Loucy (cell line): ENCODE measurements at regions not wholly inside any gene's neighbourhood (a gene's known extent, or its start where the extent isn't known, plus 50 kb on each side); places are given as distances from the start of the nearest gene placed in this dataset.

Experiments
- H2AFZ ChIP-seq: fragments of 200-600 bp; sonication (generic); 2 replicates; pipeline ENCODE4 v1.6.0; 2016; ENCODE audit warnings: antibody characterized with exemption, mild to moderate bottlenecking, low read length, moderate library complexity
- H3F3A ChIP-seq: fragments of 200-600 bp; 2 replicates; pipeline ENCODE4 v1.6.0; 2016; ENCODE audit warnings: antibody characterized with exemption, low read depth, mild to moderate bottlenecking
- H3K27me3 ChIP-seq: fragments of 200-600 bp; sonication (generic); 2 replicates; pipeline ENCODE4 v1.6.1; 2014; ENCODE audit warnings: low read length, mild to moderate bottlenecking; ENCODE audit not compliant: insufficient read depth, poor library complexity, severe bottlenecking
- H3K36me3 ChIP-seq: fragments of 200-600 bp; sonication (generic); 2 replicates; pipeline ENCODE4 v1.6.1; 2016; ENCODE audit warnings: low read length; ENCODE audit not compliant: insufficient read depth
- H3K4me1 ChIP-seq: fragments of 200-600 bp; sonication (generic); 2 replicates; pipeline ENCODE4 v1.5.1; 2014; ENCODE audit warnings: low read length, mild to moderate bottlenecking; ENCODE audit not compliant: insufficient read depth, poor library complexity, severe bottlenecking
- H3K4me2 ChIP-seq: fragments of 200-600 bp; sonication (generic); 2 replicates; pipeline ENCODE4 v1.6.0; 2014; ENCODE audit warnings: antibody characterized with exemption, low read length, low read depth, mild to moderate bottlenecking; ENCODE audit not compliant: poor library complexity, severe bottlenecking
- H3K4me3 ChIP-seq: fragments of 200-600 bp; sonication (generic); 2 replicates; pipeline ENCODE4 v1.5.1; 2014; ENCODE audit warnings: low read length, mild to moderate bottlenecking, mixed read lengths; ENCODE audit not compliant: poor library complexity, severe bottlenecking
- H3K79me2 ChIP-seq: fragments of 200-600 bp; sonication (generic); 2 replicates; pipeline ENCODE4 v1.6.1; 2014; ENCODE audit warnings: low read length; ENCODE audit not compliant: insufficient read depth
- H3K9ac ChIP-seq: fragments of 200-600 bp; sonication (generic); 2 replicates; pipeline ENCODE4 v1.6.0; 2014; ENCODE audit warnings: mild to moderate bottlenecking, low read depth, low read length, moderate library complexity; ENCODE audit not compliant: poor library complexity, severe bottlenecking
- H3K9me2 ChIP-seq: fragments of 200-600 bp; sonication (generic); replicated peaks from 2 replicates; pipeline ENCODE4 v1.6.1; 2016; ENCODE audit warnings: low read depth, low read length, mixed read lengths
- H3K9me3 ChIP-seq: fragments of 200-600 bp; sonication (generic); 2 replicates; pipeline ENCODE4 v1.6.1; 2014; ENCODE audit warnings: mild to moderate bottlenecking, antibody characterized with exemption, low read length, low read depth; ENCODE audit not compliant: insufficient read depth
- H4K20me1 ChIP-seq: fragments of 200-600 bp; sonication (generic); 2 replicates; pipeline ENCODE4 v1.6.0; 2014; ENCODE audit warnings: antibody characterized with exemption, low read length, mild to moderate bottlenecking; ENCODE audit not compliant: insufficient read depth, poor library complexity, severe bottlenecking
- EZH2phosphoT487 ChIP-seq: fragments of 200-600 bp; IDR thresholded peaks from 2 replicates; pipeline ENCODE4 v1.6.1; 2018; ENCODE audit warnings: antibody characterized with exemption, mild to moderate bottlenecking, moderate library complexity, borderline replicate concordance
- TF ChIP-seq, protein P1 (sequence below): fragments of 200-600 bp; sonication (generic); conservative IDR thresholded peaks from 2 replicates; pipeline ENCODE4 v1.5.1; 2014; ENCODE audit warnings: mild to moderate bottlenecking, antibody characterized with exemption, low read length

DNA sequence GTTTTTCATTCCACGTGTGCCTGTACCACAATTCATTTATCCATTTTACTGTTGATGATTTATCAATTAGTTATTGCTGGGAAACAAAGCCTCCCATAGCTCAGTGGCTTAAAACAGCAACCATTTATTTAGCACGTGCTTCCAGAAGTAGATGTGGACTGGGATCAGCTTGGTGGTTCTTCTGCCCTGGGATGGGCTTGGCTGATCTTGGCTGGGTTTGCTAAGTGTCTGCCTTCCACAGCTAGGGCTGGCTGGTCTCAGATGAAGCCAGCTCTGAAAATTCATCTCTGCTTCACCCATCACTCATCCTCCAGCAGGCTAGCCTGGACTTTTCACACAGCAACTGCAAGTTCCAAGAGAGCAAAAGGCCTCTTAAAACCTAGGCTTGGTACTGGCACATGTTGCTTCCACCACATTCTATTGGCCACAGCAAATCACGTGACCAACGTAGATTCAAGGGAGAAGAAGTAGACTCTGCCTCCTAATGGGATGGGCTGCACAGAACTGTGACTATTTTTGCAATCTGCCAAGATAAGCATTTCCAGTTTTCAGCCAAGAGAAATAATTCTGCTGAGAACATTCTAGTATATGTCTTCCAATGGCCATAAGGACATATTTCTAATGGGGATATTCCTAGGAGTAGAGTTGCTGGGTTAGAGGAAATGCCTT is 124.9 kb downstream of the MN1 start:
- no peaks in the 10 kb centered on the region for H3K9me2 ChIP-seq
- H3K9me3 ChIP-seq, result no peaks in the 10 kb centered on the region
- no peaks in the 10 kb centered on the region for H3K79me2 ChIP-seq
- H3K4me3 ChIP-seq, result no peak overlapping the region
- no peaks in the 10 kb centered on the region for H3K27me3 ChIP-seq
- TF ChIP-seq, protein P1, sequence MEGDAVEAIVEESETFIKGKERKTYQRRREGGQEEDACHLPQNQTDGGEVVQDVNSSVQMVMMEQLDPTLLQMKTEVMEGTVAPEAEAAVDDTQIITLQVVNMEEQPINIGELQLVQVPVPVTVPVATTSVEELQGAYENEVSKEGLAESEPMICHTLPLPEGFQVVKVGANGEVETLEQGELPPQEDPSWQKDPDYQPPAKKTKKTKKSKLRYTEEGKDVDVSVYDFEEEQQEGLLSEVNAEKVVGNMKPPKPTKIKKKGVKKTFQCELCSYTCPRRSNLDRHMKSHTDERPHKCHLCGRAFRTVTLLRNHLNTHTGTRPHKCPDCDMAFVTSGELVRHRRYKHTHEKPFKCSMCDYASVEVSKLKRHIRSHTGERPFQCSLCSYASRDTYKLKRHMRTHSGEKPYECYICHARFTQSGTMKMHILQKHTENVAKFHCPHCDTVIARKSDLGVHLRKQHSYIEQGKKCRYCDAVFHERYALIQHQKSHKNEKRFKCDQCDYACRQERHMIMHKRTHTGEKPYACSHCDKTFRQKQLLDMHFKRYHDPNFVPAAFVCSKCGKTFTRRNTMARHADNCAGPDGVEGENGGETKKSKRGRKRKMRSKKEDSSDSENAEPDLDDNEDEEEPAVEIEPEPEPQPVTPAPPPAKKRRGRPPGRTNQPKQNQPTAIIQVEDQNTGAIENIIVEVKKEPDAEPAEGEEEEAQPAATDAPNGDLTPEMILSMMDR, result no peak
- no peak for TF ChIP-seq EZH2phosphoT487
- H3F3A ChIP-seq, result no peaks in the 10 kb centered on the region
- H2AFZ ChIP-seq, result no peak overlapping the region
- no peak overlapping the region for H3K4me2 ChIP-seq
- peaks cover 15% of the 10 kb centered on the region for H3K4me1 ChIP-seq
- no peak overlapping the region for H3K9ac ChIP-seq
- no peaks in the 10 kb centered on the region for H4K20me1 ChIP-seq
- H3K36me3 ChIP-seq, result no peaks in the 10 kb centered on the region

DNA sequence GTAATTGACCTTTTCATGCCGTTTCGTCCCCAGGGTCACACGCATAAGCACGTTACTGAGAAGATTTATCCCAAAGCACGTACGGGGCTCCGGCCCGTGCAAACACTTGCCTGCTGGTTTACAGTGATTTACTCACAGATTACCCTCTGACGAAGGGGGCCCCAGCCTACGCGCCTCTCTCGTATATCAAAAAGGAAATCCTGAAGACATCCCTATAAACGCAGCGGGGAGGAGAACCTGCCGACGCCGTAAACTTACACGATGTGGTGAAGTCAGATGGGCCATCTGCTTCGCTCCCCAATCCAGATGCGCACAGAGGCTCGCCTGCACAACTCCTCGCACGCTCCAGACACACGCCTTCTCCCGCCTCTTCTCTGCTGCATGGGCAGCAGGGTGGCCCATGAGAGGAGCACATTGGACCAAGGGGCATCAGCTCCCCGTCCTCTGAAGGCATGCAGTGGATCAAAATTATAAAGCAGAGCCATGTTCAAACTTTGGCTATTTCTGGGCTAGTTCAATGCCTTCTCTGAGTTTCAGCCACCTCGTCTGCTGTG is 123.6 kb downstream of the MN1 start:
- no peak overlapping the region for H3K4me3 ChIP-seq
- H4K20me1 ChIP-seq, result no peaks in the 10 kb centered on the region
- TF ChIP-seq EZH2phosphoT487, result no peak
- TF ChIP-seq, protein P1, result no peak
- peaks cover 15% of the 10 kb centered on the region for H3K4me1 ChIP-seq
- no peak overlapping the region for H3K4me2 ChIP-seq
- no peaks in the 10 kb centered on the region for H3K9me2 ChIP-seq
- no peaks in the 10 kb centered on the region for H3K36me3 ChIP-seq
- H3K79me2 ChIP-seq, result no peaks in the 10 kb centered on the region
- H2AFZ ChIP-seq, result no peak overlapping the region
- no peaks in the 10 kb centered on the region for H3K27me3 ChIP-seq
- H3K9me3 ChIP-seq, result no peaks in the 10 kb centered on the region
- no peaks in the 10 kb centered on the region for H3F3A ChIP-seq
- no peak overlapping the region for H3K9ac ChIP-seq

- Histone ChIP-seq H3K9me2 (no peaks in the 10 kb centered on the region), H3K79me2 (no peaks in the 10 kb centered on the region), H3K36me3 (no peaks in the 10 kb centered on the region), H3K4me3 (no peak overlapping the region), H3K27me3 (no peaks in the 10 kb centered on the region), H4K20me1 (no peaks in the 10 kb centered on the region), H3K9me3 (no peaks in the 10 kb centered on the region), H3K9ac (no peak overlapping the region), H3K4me1 (peaks cover 15% of the 10 kb centered on the region), H3K4me2 (no peak overlapping the region), H2AFZ (no peak overlapping the region), H3F3A (no peaks in the 10 kb centered on the region)
- TF ChIP-seq EZH2phosphoT487, result no peak
- TF ChIP-seq, protein P1, result no peak
Observed at GRCh38 chr22:27679176-27679575, 122.4 kb downstream of the MN1 start.
